CD4-positive, alpha-beta memory T cell (primary cell): ENCODE measurements at regions not wholly inside any gene's neighbourhood (a gene's known extent, or its start where the extent isn't known, plus 50 kb on each side); places are given as distances from the start of the nearest gene placed in this dataset.
"Not testable (repeated sequence)": the region's sequence is repeated elsewhere in the genome, so short reads cannot be mapped to it uniquely, and the experiment has no call there.

Experiments used
- CTCF ChIA-PET: fragments of 350-600 bp; sonication (Branson Sonifier 250); formaldehyde crosslinking; loops from one replicate; lab custom pipeline; 2021; ENCODE audit warnings: inconsistent platforms; ENCODE audit not compliant: partially characterized antibody; lab: Charles Lee
- POLR2A ChIA-PET: fragments of 350-600 bp; sonication (Branson Sonifier 250); formaldehyde crosslinking; loops from one replicate; lab custom pipeline; 2021; ENCODE audit not compliant: partially characterized antibody; lab: Charles Lee
- DNase-seq, 5 donors: peaks; one replicate each; pipeline versions ENCODE4 v3.0.0 to v3.0.0-alpha.2; 2020 to 2022; ENCODE audit warnings: mixed read lengths in 1 of 5
- H3K27ac ChIP-seq: one replicate; pipeline ENCODE4 v1.7.0; 2013; ENCODE audit warnings: low read depth, low read length
- H3K27me3 ChIP-seq: 2 replicates; pipeline ENCODE4 v1.7.0; 2013; ENCODE audit warnings: mild to moderate bottlenecking, low read length, moderate library complexity; ENCODE audit not compliant: insufficient read depth
- H3K36me3 ChIP-seq: 2 replicates; pipeline ENCODE4 v1.7.0; 2013; ENCODE audit warnings: mild to moderate bottlenecking, low read length, moderate library complexity; ENCODE audit not compliant: insufficient read depth
- H3K4me1 ChIP-seq: 2 replicates; pipeline ENCODE4 v1.7.0; 2013; ENCODE audit warnings: mild to moderate bottlenecking, low read length, moderate library complexity; ENCODE audit not compliant: insufficient read depth
- H3K4me3 ChIP-seq, 2 donors: one replicate each; pipeline ENCODE4 v1.7.0; 2013; ENCODE audit warnings: low read length in 2 of 2, mild to moderate bottlenecking in 1 of 2
- H3K9me3 ChIP-seq, 2 donors: one replicate each; pipeline ENCODE4 v1.7.0; 2013; ENCODE audit warnings: low read length in 2 of 2, control low read depth in 1 of 2; ENCODE audit not compliant: control insufficient read depth in 1 of 2
- H3K27ac Mint-ChIP-seq, 7 donors: one replicate each; pipeline ENCODE4 v1.8.0; 2020 to 2021; ENCODE audit warnings: mixed read lengths in 7 of 7, mild to moderate bottlenecking in 6 of 7, inconsistent platforms in 3 of 7, moderate library complexity in 3 of 7
- H3K27me3 Mint-ChIP-seq, 2 donors: one replicate each; pipeline ENCODE4 v1.8.0; 2020 to 2021; ENCODE audit warnings: mixed read lengths in 2 of 2
- H3K36me3 Mint-ChIP-seq, 2 donors: one replicate each; pipeline ENCODE4 v1.8.0; 2020 to 2021; ENCODE audit warnings: mixed read lengths in 2 of 2, inconsistent platforms in 1 of 2, mild to moderate bottlenecking in 1 of 2
- H3K4me1 Mint-ChIP-seq, 4 donors: one replicate each; pipeline ENCODE4 v1.8.0; 2020 to 2021; ENCODE audit warnings: mixed read lengths in 4 of 4, mild to moderate bottlenecking in 1 of 4
- H3K4me3 Mint-ChIP-seq, 8 donors: one replicate each; pipeline ENCODE4 v1.8.0; 2020 to 2021; ENCODE audit warnings: mixed read lengths in 8 of 8, mild to moderate bottlenecking in 7 of 8, moderate library complexity in 6 of 8, inconsistent platforms in 3 of 8
- H3K9me3 Mint-ChIP-seq, 8 donors: one replicate each; pipeline ENCODE4 v1.8.0; 2020 to 2021; ENCODE audit warnings: mixed read lengths in 8 of 8, mild to moderate bottlenecking in 5 of 8, inconsistent platforms in 3 of 8, moderate library complexity in 1 of 8
- intact Hi-C: fragments of 100-400 bp; cut with micrococcal nuclease; formaldehyde crosslinking; loops from one replicate; pipeline ENCODE4 v1.15.1; 2023

DNA sequence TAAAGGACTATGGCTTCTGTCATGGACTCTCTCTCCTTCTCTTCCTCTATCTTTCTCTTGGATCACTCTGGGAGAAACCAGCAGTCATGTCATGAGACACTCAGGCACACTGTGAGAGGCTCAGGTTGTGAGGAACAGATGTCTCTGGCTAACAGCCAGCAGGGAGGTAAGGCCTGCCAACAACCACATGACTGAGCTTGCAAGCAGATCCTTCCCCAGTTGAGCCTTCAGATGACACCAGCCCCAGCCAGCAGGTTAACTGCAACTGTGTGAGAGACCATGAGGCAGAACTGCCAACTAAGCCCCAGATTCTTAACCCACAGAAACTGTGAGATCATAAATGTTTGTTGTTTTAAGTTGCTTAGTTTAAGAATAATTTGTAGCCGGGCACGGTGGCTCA, 90.6 kb downstream of the VCPKMT start:
- Mint-ChIP-seq H3K4me3 (no peak overlapping the region), H3K36me3 (peaks cover 8 to 23% of the 10 kb centered on the region in 2 donors), H3K4me1 (peaks cover 11 to 23% (median 14%) of the 10 kb centered on the region in 4 donors), H3K27ac (peak overlapping the region in 2 of 7 donors; percentile 72 to 76), H3K9me3 (peaks cover 0 to 10% (median 4%) of the 10 kb centered on the region in 8 donors), H3K27me3 (no peaks in the 10 kb centered on the region)
- intact Hi-C loops: no loop called here
- Histone ChIP-seq H3K4me3 (no peak overlapping the region), H3K27ac (no peak overlapping the region), H3K9me3 (peaks cover 0 to 8% of the 10 kb centered on the region in 2 donors), H3K4me1 (peaks cover 12% of the 10 kb centered on the region), H3K36me3 (no peaks in the 10 kb centered on the region), H3K27me3 (no peaks in the 10 kb centered on the region)
- DNase-seq: no peak
- CTCF ChIA-PET: interaction anchor here (1.9 to 2.0 kb wide), 2 partner anchors 22 to 86 kb away, joined by 4 to 6 read pairs; no protein-coding TSS in a partner anchor
- POLR2A ChIA-PET: interaction anchor here (0.9 to 1.0 kb wide), 2 partner anchors 22 to 54 kb away, joined by 3 to 9 read pairs; no protein-coding TSS in a partner anchor

DNA sequence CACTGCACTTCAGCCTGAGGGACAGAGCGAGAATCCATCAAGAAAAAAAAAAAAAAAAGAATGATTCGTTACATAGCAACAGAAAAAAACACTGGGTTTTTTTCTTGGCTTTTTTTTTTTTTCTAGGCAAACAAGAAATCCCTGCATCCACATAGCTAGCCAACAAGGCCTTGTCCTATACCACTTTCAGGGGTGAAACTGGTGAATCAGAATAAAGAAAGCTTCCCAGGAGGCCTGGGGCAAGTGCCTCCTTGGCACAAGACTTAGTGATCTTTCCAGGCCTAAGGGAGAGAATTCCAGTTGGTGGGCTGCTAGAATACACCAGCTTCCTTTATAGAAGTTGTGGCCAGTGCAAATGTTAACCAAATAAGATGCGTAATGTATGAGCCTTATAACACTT, 90.0 kb downstream of the VCPKMT start:
- no peaks in the 10 kb centered on the region for H3K27me3 Mint-ChIP-seq
- no peaks in the 10 kb centered on the region for H3K36me3 ChIP-seq
- peaks cover 11 to 29% of the 10 kb centered on the region in 2 donors for H3K36me3 Mint-ChIP-seq
- H3K4me3 Mint-ChIP-seq: no peak overlapping the region
- H3K4me3 ChIP-seq: no peak overlapping the region
- peaks cover 9 to 22% (median 11%) of the 10 kb centered on the region in 4 donors for H3K4me1 Mint-ChIP-seq
- CTCF ChIA-PET: interaction anchor here (2.0 kb wide), 1 partner anchor 86 kb away, joined by 4 read pairs; no protein-coding TSS in a partner anchor
- no peak overlapping the region for H3K27ac Mint-ChIP-seq
- H3K9me3 ChIP-seq: peaks cover 0 to 8% of the 10 kb centered on the region in 2 donors
- no peak for DNase-seq
- POLR2A ChIA-PET: interaction anchor here (0.9 to 1.5 kb wide), 4 partner anchors 12 to 54 kb away, joined by 3 to 9 read pairs (median 4); no protein-coding TSS in a partner anchor
- H3K27ac ChIP-seq: no peak overlapping the region
- H3K27me3 ChIP-seq: no peaks in the 10 kb centered on the region
- intact Hi-C loops: no loop called here
- H3K4me1 ChIP-seq: peaks cover 6% of the 10 kb centered on the region
- H3K9me3 Mint-ChIP-seq: peaks cover 0 to 10% (median 4%) of the 10 kb centered on the region in 8 donors

DNA sequence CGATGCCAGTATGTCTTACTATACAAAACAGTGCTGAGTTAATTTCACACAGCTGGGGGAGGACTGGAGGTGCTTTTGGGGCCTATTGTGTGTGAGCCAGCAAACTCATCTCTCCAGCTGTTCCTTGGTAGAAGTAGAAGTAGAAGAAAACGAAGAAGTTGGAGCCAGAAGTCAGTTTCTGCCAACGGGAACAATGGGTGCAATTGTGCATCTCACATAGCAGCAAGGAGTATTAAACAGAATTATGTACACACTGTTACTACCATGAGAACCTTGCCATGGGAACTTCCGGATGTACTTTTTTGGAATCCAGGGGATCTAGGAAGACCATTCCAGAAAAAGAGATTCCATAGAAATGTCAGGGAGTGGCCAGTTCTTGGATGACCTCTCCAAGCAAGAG, 88.6 kb downstream of the VCPKMT start:
- H3K27ac ChIP-seq: no peak overlapping the region
- Mint-ChIP-seq H3K36me3 (peaks cover 11 to 36% of the 10 kb centered on the region in 2 donors), H3K27me3 (no peaks in the 10 kb centered on the region), H3K9me3 (peaks cover 0 to 10% (median 4%) of the 10 kb centered on the region in 8 donors), H3K4me3 (no peak overlapping the region), H3K4me1 (peaks cover 4 to 14% (median 5%) of the 10 kb centered on the region in 4 donors), H3K27ac (no peak overlapping the region)
- intact Hi-C loops: no loop called here
- ChIA-PET POLR2A (interaction anchor here (0.9 to 1.5 kb wide), 5 partner anchors 10 to 166 kb away, joined by 4 to 5 read pairs (median 4); no protein-coding TSS in a partner anchor), CTCF (interaction anchor here (0.8 to 1.5 kb wide), 3 partner anchors 33 to 162 kb away, joined by 3 to 5 read pairs (median 3); no protein-coding TSS in a partner anchor)
- peaks cover 0 to 8% of the 10 kb centered on the region in 2 donors for H3K9me3 ChIP-seq
- no peak for DNase-seq
- H3K4me3 ChIP-seq: no peak overlapping the region
- no peaks in the 10 kb centered on the region for H3K27me3 ChIP-seq
- H3K4me1 ChIP-seq: no peaks in the 10 kb centered on the region
- no peaks in the 10 kb centered on the region for H3K36me3 ChIP-seq

DNA sequence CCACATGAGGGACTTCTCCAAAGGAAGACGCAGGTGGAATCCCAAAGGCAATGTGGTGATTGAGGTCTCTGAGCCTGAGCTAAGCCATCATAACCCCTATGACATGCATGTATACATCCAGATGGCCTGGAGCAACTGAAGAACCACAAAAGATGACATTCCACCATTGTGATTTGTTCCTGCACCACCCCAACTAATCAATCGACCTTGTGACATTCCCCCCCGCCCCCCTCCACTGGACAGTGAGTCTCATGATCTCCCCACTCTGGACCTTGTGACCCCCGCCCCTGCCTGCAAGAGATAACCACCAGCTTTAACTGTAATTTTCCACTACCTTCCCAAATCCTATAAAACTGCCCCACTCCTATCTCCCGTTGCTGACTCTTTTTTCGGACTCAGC, 87.9 kb downstream of the VCPKMT start:
- H3K4me3 Mint-ChIP-seq: peak overlapping the region in 2 of 8 donors; percentile 38 to 53
- H3K4me1 ChIP-seq: no peaks in the 10 kb centered on the region
- peaks cover 0 to 10% (median 4%) of the 10 kb centered on the region in 8 donors for H3K9me3 Mint-ChIP-seq
- peak overlapping the region in 1 of 7 donors; percentile 25 for H3K27ac Mint-ChIP-seq
- peaks cover 4 to 14% (median 5%) of the 10 kb centered on the region in 4 donors for H3K4me1 Mint-ChIP-seq
- H3K27ac ChIP-seq: no peak overlapping the region
- no peak for DNase-seq
- POLR2A ChIA-PET: no interaction called here
- peaks cover 0 to 8% of the 10 kb centered on the region in 2 donors for H3K9me3 ChIP-seq
- CTCF ChIA-PET: interaction anchor here (1.2 to 1.5 kb wide), 2 partner anchors 32 to 76 kb away, joined by 3 to 4 read pairs; no protein-coding TSS in a partner anchor
- peaks cover 10 to 34% of the 10 kb centered on the region in 2 donors for H3K36me3 Mint-ChIP-seq
- intact Hi-C loops: no loop called here
- H3K27me3 Mint-ChIP-seq: no peaks in the 10 kb centered on the region
- H3K4me3 ChIP-seq: no peak overlapping the region
- no peaks in the 10 kb centered on the region for H3K27me3 ChIP-seq
- no peaks in the 10 kb centered on the region for H3K36me3 ChIP-seq

DNA sequence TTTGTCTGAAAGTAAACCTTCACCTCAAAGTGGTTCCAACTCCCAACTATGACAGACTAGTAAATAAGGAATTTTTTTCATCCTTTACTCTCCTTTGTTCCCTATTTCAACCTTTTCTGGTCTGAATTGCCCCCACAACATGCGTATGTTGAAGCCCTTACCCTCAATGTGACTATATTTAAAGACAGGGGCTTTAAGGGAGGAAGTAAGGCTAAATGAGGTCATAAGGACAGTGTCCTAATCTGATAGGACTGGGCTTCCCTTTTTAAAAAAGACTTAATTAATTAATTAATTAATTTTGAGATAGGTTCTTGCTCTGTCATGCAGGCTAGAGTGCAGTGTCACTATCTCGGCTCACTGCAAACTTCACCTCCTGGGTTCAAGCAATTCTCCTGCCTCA, 86.3 kb downstream of the VCPKMT start:
- Histone ChIP-seq H3K36me3 (no peaks in the 10 kb centered on the region), H3K4me1 (no peaks in the 10 kb centered on the region), H3K27ac (no peak overlapping the region), H3K4me3 (no peak overlapping the region), H3K9me3 (peaks cover 0 to 8% of the 10 kb centered on the region in 2 donors), H3K27me3 (no peaks in the 10 kb centered on the region)
- Mint-ChIP-seq H3K4me1 (peaks cover 5 to 28% (median 9%) of the 10 kb centered on the region in 4 donors), H3K36me3 (peaks cover 8 to 35% of the 10 kb centered on the region in 2 donors), H3K27ac (peak overlapping the region in 2 of 7 donors; percentile 46 to 73), H3K4me3 (no peak overlapping the region), H3K9me3 (peaks cover 0 to 9% (median 4%) of the 10 kb centered on the region in 8 donors), H3K27me3 (no peaks in the 10 kb centered on the region)
- intact Hi-C loops: no loop called here
- POLR2A ChIA-PET: no interaction called here
- DNase-seq: no peak
- CTCF ChIA-PET: no interaction called here

DNA sequence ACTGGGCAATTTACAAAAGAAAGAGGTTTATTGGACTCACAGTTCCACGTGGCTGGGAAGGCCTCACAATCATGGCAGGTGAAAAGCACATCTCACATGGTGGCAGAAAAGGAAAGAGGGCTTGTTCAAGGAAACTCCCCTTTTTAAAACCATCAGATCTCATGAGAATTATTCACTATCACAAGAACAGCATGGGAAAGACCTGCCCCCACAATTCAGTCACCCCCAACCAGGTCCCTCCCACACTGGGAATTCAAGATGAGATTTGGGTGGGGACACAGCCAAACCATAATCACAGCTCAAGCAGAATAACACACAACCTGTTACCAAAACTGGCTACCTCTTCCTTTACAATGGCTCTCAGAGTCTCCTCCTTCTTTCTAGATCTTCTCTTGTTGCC, 85.5 kb downstream of the VCPKMT start:
- H3K27me3 ChIP-seq, H3K4me3 Mint-ChIP-seq, H3K9me3 ChIP-seq, H3K4me1 ChIP-seq, H3K9me3 Mint-ChIP-seq, H3K36me3 ChIP-seq, H3K4me3 ChIP-seq, H3K27me3 Mint-ChIP-seq, intact Hi-C loops, DNase-seq, H3K27ac ChIP-seq, POLR2A ChIA-PET: not testable (repeated sequence)
- CTCF ChIA-PET: interaction anchor here (1.6 kb wide), 1 partner anchor 29 kb away, joined by 4 read pairs; no protein-coding TSS in a partner anchor
- peaks cover 4 to 26% of the 10 kb centered on the region in 2 donors for H3K36me3 Mint-ChIP-seq
- peak overlapping the region in 4 of 7 donors; percentile 0 to 83 (median 49) for H3K27ac Mint-ChIP-seq
- H3K4me1 Mint-ChIP-seq: peaks cover 5 to 30% (median 9%) of the 10 kb centered on the region in 4 donors

DNA sequence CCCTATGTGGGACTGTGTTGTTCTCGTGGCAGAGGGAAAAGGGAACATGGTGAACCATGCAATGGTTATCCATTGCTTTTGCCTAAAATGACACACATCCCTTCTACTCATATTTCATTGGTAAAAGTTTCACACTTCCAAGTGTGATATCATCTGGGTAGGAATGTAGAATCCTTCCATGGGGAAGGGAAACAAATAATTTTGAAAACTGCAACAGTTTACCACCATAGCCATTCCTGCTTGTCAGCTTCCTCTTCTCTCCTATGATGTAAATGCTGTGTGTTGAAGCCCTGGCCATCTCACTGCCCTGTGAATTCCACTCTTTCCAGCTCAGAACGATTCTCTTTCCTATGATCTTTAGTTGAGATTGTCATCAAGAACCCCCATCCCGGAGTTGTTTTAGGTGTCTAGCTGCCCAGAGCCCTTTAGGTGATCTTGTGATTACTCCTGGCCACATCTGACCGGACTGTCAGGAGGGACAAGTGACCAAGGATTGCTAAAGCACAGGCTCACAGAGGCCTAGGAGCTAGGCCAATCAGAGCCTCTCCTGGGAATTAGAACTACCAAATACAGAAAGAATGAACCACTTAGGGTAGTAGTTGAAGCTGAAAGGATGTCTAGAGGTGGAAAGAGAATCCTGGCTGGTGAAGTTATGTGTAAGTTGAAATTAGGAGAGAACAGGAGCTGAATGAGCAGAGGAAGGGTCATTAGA, 84.6 kb downstream of the VCPKMT start:
- no peaks in the 10 kb centered on the region for H3K27me3 Mint-ChIP-seq
- Histone ChIP-seq H3K27ac (no peak overlapping the region), H3K27me3 (no peaks in the 10 kb centered on the region), H3K36me3 (no peaks in the 10 kb centered on the region), H3K4me3 (no peak overlapping the region), H3K9me3 (no peaks in the 10 kb centered on the region), H3K4me1 (no peaks in the 10 kb centered on the region)
- H3K27ac Mint-ChIP-seq: peak overlapping the region in 3 of 7 donors; percentile 10 to 53 (median 33)
- ChIA-PET POLR2A (no interaction called here), CTCF (interaction anchor here (0.9 to 1.6 kb wide), 2 partner anchors 30 to 179 kb away, joined by 3 to 4 read pairs; partner anchors contain the start of gene NEMF)
- no peak for DNase-seq
- intact Hi-C loops: no loop called here
- H3K4me3 Mint-ChIP-seq: no peak overlapping the region
- H3K9me3 Mint-ChIP-seq: peaks cover 0 to 2% (median 0%) of the 10 kb centered on the region in 8 donors
- peaks cover 5 to 30% (median 12%) of the 10 kb centered on the region in 4 donors for H3K4me1 Mint-ChIP-seq
- H3K36me3 Mint-ChIP-seq: peaks cover 4 to 25% of the 10 kb centered on the region in 2 donors
